Heart left ventricle (tissue), 13 donors: ENCODE measurements at regions not wholly inside any gene's neighbourhood (a gene's known extent, or its start where the extent isn't known, plus 50 kb on each side); places are given as distances from the start of the nearest gene placed in this dataset.

ENCODE experiments used
- CTCF ChIP-seq, 12 donors: fragments of 200-600 bp; sonication (generic) in 4 of 12; IDR thresholded peaks; one replicate each; pipeline versions ENCODE4 v1.5.0 to v1.8.0; 2018 to 2022; ENCODE audit warnings: antibody characterized with exemption in 12 of 12, mild to moderate bottlenecking in 5 of 12
- POLR2A ChIP-seq, 2 donors: fragments of 450-650 bp; IDR thresholded peaks; one replicate each; pipeline ENCODE4 v1.6.1; 2017; ENCODE audit warnings: antibody characterized with exemption in 2 of 2, mild to moderate bottlenecking in 2 of 2, moderate library complexity in 2 of 2
- donor health status: ischemic (EF 13 %, LVEDD 7.1; RV severe dilation, severe dysfunction).
- donor health status: DM: no; HTN: yes; CAD: no.
- donor health status: DM: no; HTN: no; CAD: no.
- donor health status: ischemic (EF 25% LVEDD 6.9; RV normal size, moderate dysfunction).
- donor health status: ischemic (EF 25% LVEDD 5.7; RV mildly dilated, moderate dysfunction).
- donor health status: ischemic (EF 35%, LVEDD 5.7; RV mildly dilated, moderate dysfunction).
- donor health status: nonischemic (EF 11% LVEDD 7.7; RV severe dilation, severe dysfunction).
- donor health status: DM: yes; HTN: yes; CAD: no.
- donor health status: PGD.
- donor health status: ischemic (EF 29% LVEDD 5.4; RV normal size, mild dysfunction).
- donor health status: nonischemic (EF 23%, LVEDD 6.1; RV moderate dilation, normal function).

GRCh38 chr16:31807086-31807485 is 66.5 kb upstream of the ZNF267 start:
- TF ChIP-seq CTCF (IDR thresholded peaks at IDR 0.05) (no peak), POLR2A (IDR thresholded peaks at IDR 0.05) (no peak)
